Heart left ventricle (tissue), 13 donors: ENCODE measurements at regions not wholly inside any gene's neighbourhood (a gene's known extent, or its start where the extent isn't known, plus 50 kb on each side); places are given as distances from the start of the nearest gene placed in this dataset.

Source experiments
- POLR2A ChIP-seq, 2 donors: fragments of 450-650 bp; IDR thresholded peaks; one replicate each; pipeline ENCODE4 v1.6.1; 2017; ENCODE audit warnings: antibody characterized with exemption in 2 of 2, mild to moderate bottlenecking in 2 of 2, moderate library complexity in 2 of 2
- TF ChIP-seq, protein P1 (sequence below), 12 donors: fragments of 200-600 bp; sonication (generic) in 4 of 12; IDR thresholded peaks; one replicate each; pipeline versions ENCODE4 v1.5.0 to v1.8.0; 2018 to 2022; ENCODE audit warnings: antibody characterized with exemption in 12 of 12, mild to moderate bottlenecking in 5 of 12
- donor health status: ischemic (EF 13 %, LVEDD 7.1; RV severe dilation, severe dysfunction).
- donor health status: DM: no; HTN: yes; CAD: no.
- donor health status: DM: no; HTN: no; CAD: no.
- donor health status: ischemic (EF 25% LVEDD 6.9; RV normal size, moderate dysfunction).
- donor health status: ischemic (EF 25% LVEDD 5.7; RV mildly dilated, moderate dysfunction).
- donor health status: ischemic (EF 35%, LVEDD 5.7; RV mildly dilated, moderate dysfunction).
- donor health status: nonischemic (EF 11% LVEDD 7.7; RV severe dilation, severe dysfunction).
- donor health status: DM: yes; HTN: yes; CAD: no.
- donor health status: PGD.
- donor health status: ischemic (EF 29% LVEDD 5.4; RV normal size, mild dysfunction).
- donor health status: nonischemic (EF 23%, LVEDD 6.1; RV moderate dilation, normal function).

DNA sequence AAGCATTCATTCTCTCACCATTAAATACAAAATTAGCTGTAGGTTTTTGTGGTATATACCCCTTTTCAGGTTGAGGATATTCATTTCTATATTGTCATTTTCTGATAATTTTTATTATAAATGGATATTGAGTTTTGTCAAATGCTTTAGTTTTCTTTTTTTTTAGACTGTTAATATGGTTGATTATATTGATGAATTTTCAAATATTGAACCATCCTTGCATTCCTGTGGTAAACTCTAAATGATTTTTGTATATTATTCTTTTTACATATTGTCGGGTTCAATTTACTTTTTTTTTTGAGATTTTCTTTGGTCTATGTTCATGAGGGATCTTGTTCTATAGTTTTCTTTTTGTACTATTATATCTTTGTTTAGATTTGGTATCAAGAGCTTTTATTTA lies 165.1 kb downstream of the GPAT3 start:
- TF ChIP-seq, protein P1, sequence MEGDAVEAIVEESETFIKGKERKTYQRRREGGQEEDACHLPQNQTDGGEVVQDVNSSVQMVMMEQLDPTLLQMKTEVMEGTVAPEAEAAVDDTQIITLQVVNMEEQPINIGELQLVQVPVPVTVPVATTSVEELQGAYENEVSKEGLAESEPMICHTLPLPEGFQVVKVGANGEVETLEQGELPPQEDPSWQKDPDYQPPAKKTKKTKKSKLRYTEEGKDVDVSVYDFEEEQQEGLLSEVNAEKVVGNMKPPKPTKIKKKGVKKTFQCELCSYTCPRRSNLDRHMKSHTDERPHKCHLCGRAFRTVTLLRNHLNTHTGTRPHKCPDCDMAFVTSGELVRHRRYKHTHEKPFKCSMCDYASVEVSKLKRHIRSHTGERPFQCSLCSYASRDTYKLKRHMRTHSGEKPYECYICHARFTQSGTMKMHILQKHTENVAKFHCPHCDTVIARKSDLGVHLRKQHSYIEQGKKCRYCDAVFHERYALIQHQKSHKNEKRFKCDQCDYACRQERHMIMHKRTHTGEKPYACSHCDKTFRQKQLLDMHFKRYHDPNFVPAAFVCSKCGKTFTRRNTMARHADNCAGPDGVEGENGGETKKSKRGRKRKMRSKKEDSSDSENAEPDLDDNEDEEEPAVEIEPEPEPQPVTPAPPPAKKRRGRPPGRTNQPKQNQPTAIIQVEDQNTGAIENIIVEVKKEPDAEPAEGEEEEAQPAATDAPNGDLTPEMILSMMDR (IDR thresholded peaks at IDR 0.05) = no peak
- no peak for TF ChIP-seq POLR2A (IDR thresholded peaks at IDR 0.05)
